K562 (cell line): ENCODE measurements at regions not wholly inside any gene's neighbourhood (a gene's known extent, or its start where the extent isn't known, plus 50 kb on each side); places are given as distances from the start of the nearest gene placed in this dataset.

ENCODE experiments used
- ELF2 ChIP-seq: fragments of 250-450 bp; sonication (Bioruptor Pico); IDR thresholded peaks from 2 replicates; pipeline ENCODE4 v1.5.0; 2021; ENCODE audit warnings: mild to moderate bottlenecking
- TAF1 ChIP-seq: IDR thresholded peaks from 2 replicates; pipeline ENCODE4 v1.6.1; 2011; ENCODE audit warnings: mild to moderate bottlenecking, low read length, moderate library complexity; ENCODE audit not compliant: insufficient read depth, control insufficient read depth, severe bottlenecking; ENCODE audit errors: extremely low read depth
- ZNF79 ChIP-seq: fragments of 250-450 bp; sonication (Bioruptor Pico); IDR thresholded peaks from 2 replicates; pipeline ENCODE4 v1.4.0; 2020; ENCODE audit warnings: low read depth, mild to moderate bottlenecking, moderate library complexity

DNA sequence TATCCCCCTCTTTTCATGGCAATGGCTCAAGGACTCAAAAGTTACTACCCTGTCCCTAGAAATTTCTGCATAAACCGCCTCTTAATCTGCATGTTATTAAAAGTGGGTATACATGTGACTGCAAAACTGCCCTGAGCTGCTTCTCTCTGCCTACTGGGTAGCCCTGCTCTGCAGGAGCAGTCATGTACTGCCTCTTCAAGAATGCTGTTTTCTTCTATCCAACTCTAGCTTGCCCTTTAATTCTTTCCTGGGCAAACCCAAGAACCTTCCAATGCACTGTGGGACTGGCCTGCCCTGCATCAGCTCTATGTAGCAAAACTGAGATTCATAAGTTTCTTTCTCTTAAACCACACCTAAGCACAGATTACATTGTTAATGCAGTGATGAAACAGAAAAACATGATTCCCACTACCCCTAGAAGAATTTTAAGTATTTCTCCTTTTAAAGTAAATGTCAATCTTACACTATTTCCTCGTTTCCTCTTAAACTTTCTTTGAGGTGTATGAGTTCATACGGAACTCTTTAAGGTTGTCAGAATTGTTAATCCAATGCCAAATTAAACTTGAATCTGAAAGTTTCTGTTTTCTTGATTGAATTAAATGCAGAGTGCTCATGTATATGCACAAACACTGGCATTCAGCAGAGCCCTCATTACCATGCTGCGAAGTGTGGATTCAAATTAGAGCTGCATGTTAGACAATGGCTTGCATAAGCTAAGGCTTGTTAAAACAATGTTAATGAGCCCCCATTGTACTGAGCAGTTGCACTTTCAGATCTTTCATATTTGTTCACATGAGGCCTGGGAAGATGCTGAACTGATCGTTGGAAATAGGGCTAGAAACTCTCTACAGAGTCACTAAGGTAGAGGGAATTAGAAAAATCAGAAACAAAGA lies 669.9 kb upstream of the PCDH20 start:
- TF ChIP-seq ELF2 (CRISPR knock-in tag) (no peak), ZNF79 (no peak), TAF1 (no peak)
